ENCODE measurements at regions not wholly inside any gene's neighbourhood (a gene's known extent, or its start where the extent isn't known, plus 50 kb on each side); places are given as distances from the start of the nearest gene placed in this dataset.

DNA sequence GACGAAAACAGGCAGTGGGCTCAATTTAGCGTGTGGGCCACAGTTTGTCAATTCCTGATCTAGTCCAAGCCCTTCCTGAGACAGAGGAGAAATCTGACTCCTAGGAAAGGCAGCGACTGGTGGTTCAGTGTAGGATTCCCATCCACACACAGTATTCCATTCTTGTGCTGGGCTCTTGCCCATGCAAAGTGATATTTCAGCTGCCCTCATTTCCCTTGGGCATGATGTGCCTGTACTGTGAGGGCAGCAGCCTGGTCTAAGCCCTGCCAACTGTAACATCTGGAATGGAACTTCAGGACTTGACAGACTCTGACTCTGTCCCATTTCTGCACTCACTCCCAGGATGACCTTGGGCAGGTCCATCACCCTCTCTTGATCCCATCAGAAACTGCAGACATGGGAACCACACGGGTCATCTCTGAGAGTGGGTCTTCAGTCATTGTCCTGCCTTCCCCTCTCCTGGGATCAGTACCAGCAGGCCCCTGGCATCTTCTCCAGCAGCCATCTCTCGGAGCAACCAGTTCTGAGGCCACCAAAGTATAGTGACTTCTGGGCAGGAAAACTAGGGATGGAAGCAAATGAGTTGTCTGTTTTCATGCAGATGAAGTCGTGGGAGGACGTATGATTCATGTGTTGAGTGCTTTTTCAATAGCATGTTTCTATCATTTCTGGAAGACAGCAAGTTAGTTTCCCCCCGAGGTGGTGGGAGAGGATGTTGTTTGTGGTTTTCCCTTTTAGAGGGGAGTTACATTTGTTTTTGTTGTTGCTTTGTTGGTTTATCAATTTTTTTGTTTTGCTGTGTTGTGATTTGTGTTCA is 54.2 kb upstream of the BCL2L14 start:
- TF ChIP-seq SIN3A (IDR thresholded peaks at IDR 0.05; ENCODE audit: borderline replicate concordance, insufficient read depth, low read depth, low read length) (no peak), POLR2AphosphoS5 (IDR thresholded peaks at IDR 0.05; ENCODE audit: low read depth, low read length) (no peak), REST (IDR thresholded peaks at IDR 0.05; ENCODE audit: insufficient read depth in 1 of 2, low read depth in 2 of 2, low read length in 1 of 2) (no peak), TCF7L2 (IDR thresholded peaks at IDR 0.05; ENCODE audit: low read depth, low read length) (no peak)
- TF ChIP-seq, protein P1, sequence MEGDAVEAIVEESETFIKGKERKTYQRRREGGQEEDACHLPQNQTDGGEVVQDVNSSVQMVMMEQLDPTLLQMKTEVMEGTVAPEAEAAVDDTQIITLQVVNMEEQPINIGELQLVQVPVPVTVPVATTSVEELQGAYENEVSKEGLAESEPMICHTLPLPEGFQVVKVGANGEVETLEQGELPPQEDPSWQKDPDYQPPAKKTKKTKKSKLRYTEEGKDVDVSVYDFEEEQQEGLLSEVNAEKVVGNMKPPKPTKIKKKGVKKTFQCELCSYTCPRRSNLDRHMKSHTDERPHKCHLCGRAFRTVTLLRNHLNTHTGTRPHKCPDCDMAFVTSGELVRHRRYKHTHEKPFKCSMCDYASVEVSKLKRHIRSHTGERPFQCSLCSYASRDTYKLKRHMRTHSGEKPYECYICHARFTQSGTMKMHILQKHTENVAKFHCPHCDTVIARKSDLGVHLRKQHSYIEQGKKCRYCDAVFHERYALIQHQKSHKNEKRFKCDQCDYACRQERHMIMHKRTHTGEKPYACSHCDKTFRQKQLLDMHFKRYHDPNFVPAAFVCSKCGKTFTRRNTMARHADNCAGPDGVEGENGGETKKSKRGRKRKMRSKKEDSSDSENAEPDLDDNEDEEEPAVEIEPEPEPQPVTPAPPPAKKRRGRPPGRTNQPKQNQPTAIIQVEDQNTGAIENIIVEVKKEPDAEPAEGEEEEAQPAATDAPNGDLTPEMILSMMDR (IDR thresholded peaks at IDR 0.05): no peak

Measured in Panc1 (cell line).